C4-2B (cell line): ENCODE measurements at regions not wholly inside any gene's neighbourhood (a gene's known extent, or its start where the extent isn't known, plus 50 kb on each side); places are given as distances from the start of the nearest gene placed in this dataset.

Experiments
- H3K27ac ChIP-seq: fragments of 450-650 bp; 2 replicates; pipeline ENCODE4 v1.5.1; 2017
- ZFX ChIP-seq: fragments of 450-650 bp; IDR thresholded peaks from 2 replicates; pipeline ENCODE4 v1.6.1; 2017
- TF ChIP-seq, protein P1 (sequence below): fragments of 450-650 bp; conservative IDR thresholded peaks from 2 replicates; pipeline ENCODE4 v1.5.1; 2017; ENCODE audit warnings: mild to moderate bottlenecking

DNA sequence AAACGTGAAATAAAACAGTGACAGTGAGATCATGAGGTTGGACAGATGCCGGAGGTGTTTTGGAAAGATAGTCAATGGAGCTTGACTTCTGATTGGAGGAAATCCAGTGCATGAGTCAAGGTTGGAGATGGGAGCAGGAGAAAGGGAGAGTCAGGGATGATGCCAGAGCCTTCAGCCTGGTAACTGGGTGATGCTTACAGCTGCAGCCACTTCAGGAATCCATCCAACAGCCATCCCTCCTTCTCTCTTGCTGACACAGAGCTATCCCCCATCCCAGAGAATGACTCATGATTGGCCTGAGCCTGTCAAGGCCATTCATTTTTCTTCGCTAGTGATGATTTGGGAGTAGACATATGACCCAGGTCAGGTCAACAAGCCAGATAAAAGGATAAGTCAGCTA, 112.8 kb downstream of the SAMD5 start:
- TF ChIP-seq ZFX: no peak
- TF ChIP-seq, protein P1, sequence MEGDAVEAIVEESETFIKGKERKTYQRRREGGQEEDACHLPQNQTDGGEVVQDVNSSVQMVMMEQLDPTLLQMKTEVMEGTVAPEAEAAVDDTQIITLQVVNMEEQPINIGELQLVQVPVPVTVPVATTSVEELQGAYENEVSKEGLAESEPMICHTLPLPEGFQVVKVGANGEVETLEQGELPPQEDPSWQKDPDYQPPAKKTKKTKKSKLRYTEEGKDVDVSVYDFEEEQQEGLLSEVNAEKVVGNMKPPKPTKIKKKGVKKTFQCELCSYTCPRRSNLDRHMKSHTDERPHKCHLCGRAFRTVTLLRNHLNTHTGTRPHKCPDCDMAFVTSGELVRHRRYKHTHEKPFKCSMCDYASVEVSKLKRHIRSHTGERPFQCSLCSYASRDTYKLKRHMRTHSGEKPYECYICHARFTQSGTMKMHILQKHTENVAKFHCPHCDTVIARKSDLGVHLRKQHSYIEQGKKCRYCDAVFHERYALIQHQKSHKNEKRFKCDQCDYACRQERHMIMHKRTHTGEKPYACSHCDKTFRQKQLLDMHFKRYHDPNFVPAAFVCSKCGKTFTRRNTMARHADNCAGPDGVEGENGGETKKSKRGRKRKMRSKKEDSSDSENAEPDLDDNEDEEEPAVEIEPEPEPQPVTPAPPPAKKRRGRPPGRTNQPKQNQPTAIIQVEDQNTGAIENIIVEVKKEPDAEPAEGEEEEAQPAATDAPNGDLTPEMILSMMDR: no peak

DNA sequence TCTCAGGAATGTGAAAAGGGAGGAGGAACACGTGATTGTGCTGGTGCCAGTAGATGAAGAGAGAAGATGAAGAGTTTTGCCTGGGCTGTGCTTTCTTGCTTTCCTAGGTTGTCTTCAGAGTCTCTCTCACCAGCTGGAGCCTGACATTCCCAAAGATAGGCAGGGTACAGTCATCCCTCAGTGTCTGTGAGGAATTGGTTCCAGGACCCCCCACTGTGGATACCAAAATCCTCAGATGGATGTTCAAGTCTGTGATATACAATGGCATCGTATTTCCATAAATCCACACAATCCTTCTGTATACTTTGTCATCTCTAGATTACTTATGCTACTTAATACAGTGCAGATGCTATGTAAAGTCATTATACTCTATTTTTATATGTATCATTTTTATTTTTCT, 113.5 kb downstream of the SAMD5 start:
- H3K27ac ChIP-seq: no peak overlapping the region
- TF ChIP-seq, protein P1: no peak
- TF ChIP-seq ZFX: no peak

More for the DNA sequence above, 112.8 kb downstream of the SAMD5 start:
- H3K27ac ChIP-seq: no peak overlapping the region

DNA sequence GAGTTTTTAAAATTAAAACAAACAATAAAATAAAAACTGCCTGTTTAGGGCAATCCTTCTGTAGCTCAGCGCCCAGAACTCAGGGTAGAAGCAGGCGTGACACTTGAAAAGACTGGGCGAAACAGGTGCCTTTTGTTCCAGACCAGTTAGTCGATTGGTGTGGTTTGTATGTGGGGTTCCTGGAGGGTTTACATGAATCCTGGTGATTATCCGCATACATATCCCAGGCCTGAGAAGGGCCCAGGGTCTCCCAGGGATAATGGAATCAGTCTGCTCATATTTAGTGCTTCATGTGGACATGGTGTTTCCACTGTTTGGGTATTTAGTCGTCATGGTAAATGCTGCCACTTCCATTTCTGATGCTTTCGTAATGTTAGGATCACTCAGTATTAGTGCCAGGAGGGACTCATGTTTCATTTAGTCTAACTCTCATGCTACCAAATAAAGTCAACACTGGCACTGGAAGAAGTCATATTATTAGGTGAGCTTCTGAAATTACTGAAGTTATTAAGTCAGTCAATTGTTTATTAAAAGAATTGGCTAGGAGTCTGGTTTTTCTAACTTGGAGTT, 116.5 kb downstream of the SAMD5 start:
- no peak overlapping the region for H3K27ac ChIP-seq
- no peak for TF ChIP-seq ZFX
- TF ChIP-seq, protein P1: no peak

DNA sequence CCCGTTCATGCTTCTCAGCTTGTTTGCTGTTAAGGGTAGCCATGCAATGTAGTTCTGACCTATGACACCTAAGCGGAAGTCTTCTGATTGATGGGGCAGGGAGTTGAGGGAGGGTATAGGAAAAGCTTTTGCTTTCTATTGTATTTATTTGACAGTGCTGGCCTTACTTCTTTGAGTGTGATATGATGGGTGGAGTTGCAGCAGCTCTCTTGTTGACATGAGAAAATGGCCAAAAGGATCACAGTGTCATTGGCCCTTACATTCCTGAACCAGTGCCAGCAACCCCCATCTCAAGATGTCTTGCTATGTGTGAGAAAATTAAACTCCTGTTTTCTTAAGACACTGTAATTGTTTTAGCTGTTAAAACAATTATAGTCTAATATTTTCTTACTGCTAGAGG, 117.5 kb downstream of the SAMD5 start:
- H3K27ac ChIP-seq: no peak overlapping the region
- TF ChIP-seq, protein P1: no peak
- no peak for TF ChIP-seq ZFX

DNA sequence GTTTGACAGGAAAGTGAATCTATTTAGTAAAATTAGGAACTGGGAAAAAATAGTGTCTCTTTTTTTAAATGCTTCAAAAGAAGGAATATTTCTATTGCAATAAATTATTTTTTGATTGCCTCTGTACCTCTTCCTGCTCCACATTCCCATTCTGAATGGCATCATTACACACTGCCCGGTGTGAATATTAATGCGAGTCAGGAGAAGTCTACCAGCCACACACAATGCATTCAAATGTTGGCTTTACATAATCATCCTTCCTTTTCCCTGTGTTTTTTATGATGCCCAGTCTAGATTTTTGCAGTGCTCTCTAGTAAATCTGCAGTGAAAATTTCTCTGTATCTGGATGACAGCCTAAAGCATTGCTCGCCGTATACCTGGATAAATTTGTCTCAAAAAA, 118.9 kb downstream of the SAMD5 start:
- H3K27ac ChIP-seq: no peak overlapping the region
- TF ChIP-seq ZFX: no peak
- TF ChIP-seq, protein P1: no peak

DNA sequence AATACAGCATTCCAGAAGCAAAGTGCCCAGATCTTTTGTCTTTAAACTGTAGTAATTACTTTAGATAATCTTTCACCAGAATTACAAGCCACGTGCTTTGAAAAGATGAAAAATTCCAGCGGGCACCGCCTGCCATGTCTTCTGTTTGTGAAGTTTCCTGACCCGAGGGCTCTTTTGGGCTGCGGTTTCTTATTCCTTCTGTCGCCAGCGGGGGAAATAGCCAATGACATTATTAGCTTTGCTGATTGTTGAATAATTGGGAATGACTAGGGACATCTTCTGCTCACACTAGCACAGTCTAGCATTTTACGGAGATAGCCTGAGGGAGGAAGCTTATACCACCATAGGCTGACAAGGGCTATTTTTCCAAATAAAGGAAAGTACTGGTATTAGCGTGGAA, 124.7 kb downstream of the SAMD5 start:
- TF ChIP-seq, protein P1: no peak
- TF ChIP-seq ZFX: no peak
- H3K27ac ChIP-seq: no peak overlapping the region

DNA sequence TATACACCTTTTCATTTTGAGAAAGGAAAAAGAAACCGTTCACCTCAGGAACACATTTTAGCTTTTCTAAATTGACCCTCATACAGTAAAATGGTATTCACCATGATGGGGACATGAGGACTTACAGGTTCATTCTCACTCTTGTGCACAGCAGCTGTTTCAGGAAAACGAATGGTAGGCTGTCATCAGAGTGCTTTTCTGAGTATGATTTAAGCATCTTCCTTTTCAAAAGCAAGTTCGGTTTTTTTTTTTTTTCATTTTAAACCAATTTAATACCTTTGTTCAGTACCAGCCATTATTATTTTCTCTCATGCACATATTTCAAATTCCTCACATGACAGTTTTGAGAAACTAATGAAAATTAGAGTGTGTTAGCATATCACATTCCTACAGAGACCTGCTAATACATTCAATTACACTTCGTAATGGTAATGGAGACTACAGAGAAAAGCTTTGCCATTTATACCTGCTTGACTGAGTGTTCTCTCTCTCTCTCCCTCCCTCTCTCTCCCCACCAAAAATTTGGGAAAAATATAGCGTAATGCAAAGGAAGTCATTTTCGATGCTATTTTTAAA, 129.2 kb downstream of the SAMD5 start:
- TF ChIP-seq, protein P1: no peak
- TF ChIP-seq ZFX: no peak
- no peak overlapping the region for H3K27ac ChIP-seq
